ENCODE measurements at regions not wholly inside any gene's neighbourhood (a gene's known extent, or its start where the extent isn't known, plus 50 kb on each side); places are given as distances from the start of the nearest gene placed in this dataset.

- TF ChIP-seq CTCF (IDR thresholded peaks at IDR 0.05 in 8 of 11, conservative IDR thresholded peaks at IDR 0.05 in 3 of 11) (no peak), POLR2A (IDR thresholded peaks at IDR 0.05) (no peak), POLR2AphosphoS5 (IDR thresholded peaks at IDR 0.05) (no peak)
These were observed 388.2 kb downstream of the YTHDC2 start for GRCh38 chr5:113901718-113902117.
